ENCODE measurements at regions not wholly inside any gene's neighbourhood (a gene's known extent, or its start where the extent isn't known, plus 50 kb on each side); places are given as distances from the start of the nearest gene placed in this dataset.

DNA sequence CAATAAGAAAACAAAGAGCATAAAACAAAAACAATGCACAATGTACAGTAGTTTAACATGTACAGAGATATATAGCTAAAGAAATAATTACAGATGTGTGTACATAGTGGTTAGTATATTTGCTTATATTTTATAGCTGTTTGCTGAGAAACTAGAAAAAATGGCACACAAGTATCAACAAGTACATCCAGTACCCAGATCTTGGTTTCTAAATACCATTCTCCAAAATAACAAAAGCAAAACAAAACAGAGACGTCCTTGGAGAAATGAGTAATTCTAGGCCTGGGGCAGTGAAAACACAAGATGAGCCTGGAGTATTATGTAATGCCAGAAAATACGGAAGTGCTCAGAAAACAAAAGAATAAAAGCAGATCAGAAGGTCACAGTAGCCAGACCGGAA is 189.6 kb downstream of the TMEM47 start:
- TF ChIP-seq, protein P1, sequence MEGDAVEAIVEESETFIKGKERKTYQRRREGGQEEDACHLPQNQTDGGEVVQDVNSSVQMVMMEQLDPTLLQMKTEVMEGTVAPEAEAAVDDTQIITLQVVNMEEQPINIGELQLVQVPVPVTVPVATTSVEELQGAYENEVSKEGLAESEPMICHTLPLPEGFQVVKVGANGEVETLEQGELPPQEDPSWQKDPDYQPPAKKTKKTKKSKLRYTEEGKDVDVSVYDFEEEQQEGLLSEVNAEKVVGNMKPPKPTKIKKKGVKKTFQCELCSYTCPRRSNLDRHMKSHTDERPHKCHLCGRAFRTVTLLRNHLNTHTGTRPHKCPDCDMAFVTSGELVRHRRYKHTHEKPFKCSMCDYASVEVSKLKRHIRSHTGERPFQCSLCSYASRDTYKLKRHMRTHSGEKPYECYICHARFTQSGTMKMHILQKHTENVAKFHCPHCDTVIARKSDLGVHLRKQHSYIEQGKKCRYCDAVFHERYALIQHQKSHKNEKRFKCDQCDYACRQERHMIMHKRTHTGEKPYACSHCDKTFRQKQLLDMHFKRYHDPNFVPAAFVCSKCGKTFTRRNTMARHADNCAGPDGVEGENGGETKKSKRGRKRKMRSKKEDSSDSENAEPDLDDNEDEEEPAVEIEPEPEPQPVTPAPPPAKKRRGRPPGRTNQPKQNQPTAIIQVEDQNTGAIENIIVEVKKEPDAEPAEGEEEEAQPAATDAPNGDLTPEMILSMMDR (IDR thresholded peaks at IDR 0.05), result no peak
- no peak for TF ChIP-seq POLR2A (IDR thresholded peaks at IDR 0.05)

All from Peyer's patch (tissue), 4 donors.